ENCODE measurements at regions not wholly inside any gene's neighbourhood (a gene's known extent, or its start where the extent isn't known, plus 50 kb on each side); places are given as distances from the start of the nearest gene placed in this dataset.

GRCh38 chr1:90135286-90135685 lies 140.4 kb downstream of the ZNF326 start (continued):
- TF ChIP-seq, protein P1, sequence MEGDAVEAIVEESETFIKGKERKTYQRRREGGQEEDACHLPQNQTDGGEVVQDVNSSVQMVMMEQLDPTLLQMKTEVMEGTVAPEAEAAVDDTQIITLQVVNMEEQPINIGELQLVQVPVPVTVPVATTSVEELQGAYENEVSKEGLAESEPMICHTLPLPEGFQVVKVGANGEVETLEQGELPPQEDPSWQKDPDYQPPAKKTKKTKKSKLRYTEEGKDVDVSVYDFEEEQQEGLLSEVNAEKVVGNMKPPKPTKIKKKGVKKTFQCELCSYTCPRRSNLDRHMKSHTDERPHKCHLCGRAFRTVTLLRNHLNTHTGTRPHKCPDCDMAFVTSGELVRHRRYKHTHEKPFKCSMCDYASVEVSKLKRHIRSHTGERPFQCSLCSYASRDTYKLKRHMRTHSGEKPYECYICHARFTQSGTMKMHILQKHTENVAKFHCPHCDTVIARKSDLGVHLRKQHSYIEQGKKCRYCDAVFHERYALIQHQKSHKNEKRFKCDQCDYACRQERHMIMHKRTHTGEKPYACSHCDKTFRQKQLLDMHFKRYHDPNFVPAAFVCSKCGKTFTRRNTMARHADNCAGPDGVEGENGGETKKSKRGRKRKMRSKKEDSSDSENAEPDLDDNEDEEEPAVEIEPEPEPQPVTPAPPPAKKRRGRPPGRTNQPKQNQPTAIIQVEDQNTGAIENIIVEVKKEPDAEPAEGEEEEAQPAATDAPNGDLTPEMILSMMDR (conservative IDR thresholded peaks at IDR 0.05; ENCODE audit: low read depth in 2 of 2), result no peak
- no peak for TF ChIP-seq POLR2AphosphoS5 (IDR thresholded peaks at IDR 0.05; ENCODE audit: low read depth)
- TF ChIP-seq JUNB (IDR thresholded peaks at IDR 0.05; ENCODE audit: unreplicated experiment), result no peak
- no peak for TF ChIP-seq CREB1 (CRISPR knock-in tag; IDR thresholded peaks at IDR 0.05; ENCODE audit: low read depth)

DNA sequence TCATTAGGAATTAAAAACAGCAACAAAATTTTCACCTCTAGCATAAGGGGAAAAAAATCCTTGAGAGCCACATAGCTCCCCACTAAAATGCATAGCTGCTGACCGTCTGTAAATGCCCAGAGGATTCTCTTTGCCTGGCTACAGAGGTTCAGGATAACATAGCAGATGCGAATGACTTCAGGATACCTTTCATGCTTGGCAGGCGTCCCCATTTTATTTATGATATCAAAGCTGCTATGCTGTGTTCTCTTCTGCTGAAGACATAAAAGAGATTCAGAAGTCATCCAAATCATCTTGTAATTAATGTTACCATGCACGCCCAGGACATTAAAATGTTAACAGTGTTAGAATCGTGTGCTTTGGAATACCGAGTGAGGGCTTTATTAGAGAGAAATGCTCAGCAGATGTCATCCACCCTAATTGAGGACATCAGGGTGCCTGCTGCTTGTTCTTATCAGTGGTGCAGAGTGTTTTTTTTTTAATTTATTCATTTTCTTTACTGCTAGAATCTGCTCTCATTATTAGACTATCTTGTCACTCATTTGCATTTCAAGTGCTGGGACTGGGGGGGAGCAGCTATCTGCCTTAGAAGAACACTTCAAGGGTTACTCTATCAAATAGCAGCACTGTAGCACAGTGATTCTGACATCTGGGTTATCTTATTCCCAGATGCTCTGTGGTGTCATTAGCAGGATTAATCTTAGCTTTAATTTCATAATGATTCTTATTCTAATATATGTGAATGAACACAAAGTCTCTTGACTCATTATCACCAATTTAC lies 139.5 kb downstream of the ZNF326 start:
- H3K27ac Mint-ChIP-seq, result no peak overlapping the region
- no peak overlapping the region for H3K4me2 ChIP-seq
- H3K27ac ChIP-seq (ENCODE audit: low read depth), result no peak overlapping the region
- peaks cover 2% of the 10 kb centered on the region for H3K4me1 Mint-ChIP-seq
- H3K79me2 ChIP-seq (replicated peaks; ENCODE audit: insufficient read depth), result no peaks in the 10 kb centered on the region
- H4K20me1 ChIP-seq (replicated peaks; ENCODE audit: insufficient read depth), result no peaks in the 10 kb centered on the region
- H3F3A ChIP-seq (replicated peaks; ENCODE audit: low read depth), result no peaks in the 10 kb centered on the region
- peaks cover 19% of the 10 kb centered on the region; the same call in 2 of the 3 replicates for H3K36me3 Mint-ChIP-seq (ENCODE audit: low read depth)
- peaks cover 5% of the 10 kb centered on the region; the same call in 1 of the 2 replicates for H3K36me3 ChIP-seq (ENCODE audit: insufficient read depth)
- ATAC-seq (no peak), DNase-seq (ENCODE audit: low spot score) (no peak)
- H3K4me3 Mint-ChIP-seq, result no peak overlapping the region
- no peak overlapping the region for H3K4me3 ChIP-seq
- H3K9me3 Mint-ChIP-seq, result peaks cover 23% of the 10 kb centered on the region
- H3K27me3 Mint-ChIP-seq (ENCODE audit: insufficient read depth, low read depth, poor library complexity), result peaks cover 5% of the 10 kb centered on the region
- H3K9me2 ChIP-seq (ENCODE audit: insufficient read depth), result no peaks in the 10 kb centered on the region
- H3K4me1 ChIP-seq (ENCODE audit: insufficient read depth), result no peaks in the 10 kb centered on the region
- no peak overlapping the region for H2AFZ ChIP-seq
- H3K27me3 ChIP-seq (ENCODE audit: insufficient read depth), result no peaks in the 10 kb centered on the region
- TF ChIP-seq EZH2 (IDR thresholded peaks at IDR 0.05; ENCODE audit: low read depth, unreplicated experiment), result no peak
- TF ChIP-seq, protein P2, sequence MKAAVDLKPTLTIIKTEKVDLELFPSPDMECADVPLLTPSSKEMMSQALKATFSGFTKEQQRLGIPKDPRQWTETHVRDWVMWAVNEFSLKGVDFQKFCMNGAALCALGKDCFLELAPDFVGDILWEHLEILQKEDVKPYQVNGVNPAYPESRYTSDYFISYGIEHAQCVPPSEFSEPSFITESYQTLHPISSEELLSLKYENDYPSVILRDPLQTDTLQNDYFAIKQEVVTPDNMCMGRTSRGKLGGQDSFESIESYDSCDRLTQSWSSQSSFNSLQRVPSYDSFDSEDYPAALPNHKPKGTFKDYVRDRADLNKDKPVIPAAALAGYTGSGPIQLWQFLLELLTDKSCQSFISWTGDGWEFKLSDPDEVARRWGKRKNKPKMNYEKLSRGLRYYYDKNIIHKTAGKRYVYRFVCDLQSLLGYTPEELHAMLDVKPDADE (IDR thresholded peaks at IDR 0.05), result no peak
- no peak for TF ChIP-seq STAT1 (IDR thresholded peaks at IDR 0.05; ENCODE audit: unreplicated experiment)
- no peak for TF ChIP-seq JUNB (IDR thresholded peaks at IDR 0.05; ENCODE audit: unreplicated experiment)
- no peak for TF ChIP-seq NANOG (IDR thresholded peaks at IDR 0.05; ENCODE audit: borderline replicate concordance)
- TF ChIP-seq, protein P1 (conservative IDR thresholded peaks at IDR 0.05; ENCODE audit: low read depth in 2 of 2), result no peak
- no peak for TF ChIP-seq ZNF331 (CRISPR knock-in tag; IDR thresholded peaks at IDR 0.05; ENCODE audit: low read depth)
- TF ChIP-seq POLR2AphosphoS5 (IDR thresholded peaks at IDR 0.05; ENCODE audit: low read depth), result no peak
- TF ChIP-seq, protein P3, sequence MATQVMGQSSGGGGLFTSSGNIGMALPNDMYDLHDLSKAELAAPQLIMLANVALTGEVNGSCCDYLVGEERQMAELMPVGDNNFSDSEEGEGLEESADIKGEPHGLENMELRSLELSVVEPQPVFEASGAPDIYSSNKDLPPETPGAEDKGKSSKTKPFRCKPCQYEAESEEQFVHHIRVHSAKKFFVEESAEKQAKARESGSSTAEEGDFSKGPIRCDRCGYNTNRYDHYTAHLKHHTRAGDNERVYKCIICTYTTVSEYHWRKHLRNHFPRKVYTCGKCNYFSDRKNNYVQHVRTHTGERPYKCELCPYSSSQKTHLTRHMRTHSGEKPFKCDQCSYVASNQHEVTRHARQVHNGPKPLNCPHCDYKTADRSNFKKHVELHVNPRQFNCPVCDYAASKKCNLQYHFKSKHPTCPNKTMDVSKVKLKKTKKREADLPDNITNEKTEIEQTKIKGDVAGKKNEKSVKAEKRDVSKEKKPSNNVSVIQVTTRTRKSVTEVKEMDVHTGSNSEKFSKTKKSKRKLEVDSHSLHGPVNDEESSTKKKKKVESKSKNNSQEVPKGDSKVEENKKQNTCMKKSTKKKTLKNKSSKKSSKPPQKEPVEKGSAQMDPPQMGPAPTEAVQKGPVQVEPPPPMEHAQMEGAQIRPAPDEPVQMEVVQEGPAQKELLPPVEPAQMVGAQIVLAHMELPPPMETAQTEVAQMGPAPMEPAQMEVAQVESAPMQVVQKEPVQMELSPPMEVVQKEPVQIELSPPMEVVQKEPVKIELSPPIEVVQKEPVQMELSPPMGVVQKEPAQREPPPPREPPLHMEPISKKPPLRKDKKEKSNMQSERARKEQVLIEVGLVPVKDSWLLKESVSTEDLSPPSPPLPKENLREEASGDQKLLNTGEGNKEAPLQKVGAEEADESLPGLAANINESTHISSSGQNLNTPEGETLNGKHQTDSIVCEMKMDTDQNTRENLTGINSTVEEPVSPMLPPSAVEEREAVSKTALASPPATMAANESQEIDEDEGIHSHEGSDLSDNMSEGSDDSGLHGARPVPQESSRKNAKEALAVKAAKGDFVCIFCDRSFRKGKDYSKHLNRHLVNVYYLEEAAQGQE (IDR thresholded peaks at IDR 0.05; ENCODE audit: unreplicated experiment), result no peak
- no peak for TF ChIP-seq CREB1 (CRISPR knock-in tag; IDR thresholded peaks at IDR 0.05; ENCODE audit: low read depth)
- TF ChIP-seq ZNF114 (CRISPR knock-in tag; IDR thresholded peaks at IDR 0.05), result no peak
- no peak for TF ChIP-seq EZH2phosphoT487 (IDR thresholded peaks at IDR 0.05; ENCODE audit: unreplicated experiment)

Data from GM23338 (cell line).